ENCODE measurements at regions not wholly inside any gene's neighbourhood (a gene's known extent, or its start where the extent isn't known, plus 50 kb on each side); places are given as distances from the start of the nearest gene placed in this dataset.
A peak's percentile ranks its signal among the peaks of the same experiment; 100 is the strongest.

DNA sequence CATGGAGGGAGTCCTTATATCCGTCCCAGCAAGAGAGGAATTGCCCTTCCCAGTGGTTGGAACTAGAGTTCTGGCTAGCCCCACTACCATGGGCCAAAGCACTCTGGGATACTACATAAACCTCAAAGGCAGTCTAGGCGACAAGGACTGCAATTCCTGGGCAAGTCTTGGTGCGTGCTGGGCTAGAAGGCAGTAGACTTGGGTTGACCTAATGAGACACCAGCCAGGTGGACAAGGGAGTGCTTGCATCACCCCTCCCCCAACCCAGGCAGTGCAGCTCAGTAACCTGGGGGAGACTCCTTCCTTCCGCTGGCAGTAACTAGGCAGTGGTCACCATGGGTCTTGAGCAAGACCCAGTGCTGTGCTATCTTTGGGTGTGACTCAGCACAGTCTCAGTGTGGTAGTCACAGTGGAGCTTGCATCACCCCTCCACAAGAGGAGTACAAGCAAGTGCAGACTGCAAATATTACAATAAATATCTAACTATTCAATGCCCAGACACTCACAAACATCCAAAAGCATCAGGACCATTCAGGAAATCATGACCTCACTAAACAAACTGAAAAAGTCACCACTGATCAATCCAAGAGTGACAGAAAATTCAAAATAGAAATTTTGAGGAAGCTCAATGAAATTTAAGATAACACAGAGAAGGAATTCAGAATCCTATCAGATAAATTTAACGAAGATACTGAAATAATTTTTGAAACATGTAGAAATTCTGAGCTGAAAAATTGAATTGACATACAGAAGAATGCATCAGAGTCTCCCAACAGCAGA lies 84.7 kb upstream of the LYPLAL1 start (continued):
- TF ChIP-seq, protein P1, sequence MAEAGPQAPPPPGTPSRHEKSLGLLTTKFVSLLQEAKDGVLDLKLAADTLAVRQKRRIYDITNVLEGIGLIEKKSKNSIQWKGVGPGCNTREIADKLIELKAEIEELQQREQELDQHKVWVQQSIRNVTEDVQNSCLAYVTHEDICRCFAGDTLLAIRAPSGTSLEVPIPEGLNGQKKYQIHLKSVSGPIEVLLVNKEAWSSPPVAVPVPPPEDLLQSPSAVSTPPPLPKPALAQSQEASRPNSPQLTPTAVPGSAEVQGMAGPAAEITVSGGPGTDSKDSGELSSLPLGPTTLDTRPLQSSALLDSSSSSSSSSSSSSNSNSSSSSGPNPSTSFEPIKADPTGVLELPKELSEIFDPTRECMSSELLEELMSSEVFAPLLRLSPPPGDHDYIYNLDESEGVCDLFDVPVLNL (CRISPR knock-in tag; IDR thresholded peaks at IDR 0.05; ENCODE audit: low read depth), result no peak
- TF ChIP-seq, protein P2, sequence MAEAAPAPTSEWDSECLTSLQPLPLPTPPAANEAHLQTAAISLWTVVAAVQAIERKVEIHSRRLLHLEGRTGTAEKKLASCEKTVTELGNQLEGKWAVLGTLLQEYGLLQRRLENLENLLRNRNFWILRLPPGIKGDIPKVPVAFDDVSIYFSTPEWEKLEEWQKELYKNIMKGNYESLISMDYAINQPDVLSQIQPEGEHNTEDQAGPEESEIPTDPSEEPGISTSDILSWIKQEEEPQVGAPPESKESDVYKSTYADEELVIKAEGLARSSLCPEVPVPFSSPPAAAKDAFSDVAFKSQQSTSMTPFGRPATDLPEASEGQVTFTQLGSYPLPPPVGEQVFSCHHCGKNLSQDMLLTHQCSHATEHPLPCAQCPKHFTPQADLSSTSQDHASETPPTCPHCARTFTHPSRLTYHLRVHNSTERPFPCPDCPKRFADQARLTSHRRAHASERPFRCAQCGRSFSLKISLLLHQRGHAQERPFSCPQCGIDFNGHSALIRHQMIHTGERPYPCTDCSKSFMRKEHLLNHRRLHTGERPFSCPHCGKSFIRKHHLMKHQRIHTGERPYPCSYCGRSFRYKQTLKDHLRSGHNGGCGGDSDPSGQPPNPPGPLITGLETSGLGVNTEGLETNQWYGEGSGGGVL (CRISPR knock-in tag; IDR thresholded peaks at IDR 0.05), result no peak
- TF ChIP-seq TRIM24 (IDR thresholded peaks at IDR 0.05) (peak; percentile 98 to 99), HCFC1 (IDR thresholded peaks at IDR 0.05; ENCODE audit: low read depth, low read length) (peak; percentile 37; the same call in 1 of the 2 replicates), ZNF79 (CRISPR knock-in tag; IDR thresholded peaks at IDR 0.05; ENCODE audit: low read depth) (no peak), ZNF134 (CRISPR knock-in tag; conservative IDR thresholded peaks at IDR 0.05) (no peak; the same call in 1 of the 2 replicates), NFE2 (IDR thresholded peaks at IDR 0.05; ENCODE audit: low read depth) (peak; percentile 99), HDAC2 (IDR thresholded peaks at IDR 0.05) (peak; percentile 72; the same call in 1 of the 2 replicates), ZFPM2 (CRISPR knock-in tag; IDR thresholded peaks at IDR 0.05) (no peak), ZNF175 (CRISPR knock-in tag; IDR thresholded peaks at IDR 0.05; ENCODE audit: low read depth) (peak; percentile 92), CREBBP (IDR thresholded peaks at IDR 0.05; ENCODE audit: low read depth, low read length) (no peak), RB1 (IDR thresholded peaks at IDR 0.05; ENCODE audit: low read depth) (no peak), HDAC3 (IDR thresholded peaks at IDR 0.05; ENCODE audit: borderline replicate concordance, partially characterized antibody) (no peak), ZNF23 (CRISPR knock-in tag; IDR thresholded peaks at IDR 0.05) (no peak), ZNF561 (CRISPR knock-in tag; conservative IDR thresholded peaks at IDR 0.05) (no peak), ZKSCAN3 (CRISPR knock-in tag; IDR thresholded peaks at IDR 0.05) (no peak)
- TF ChIP-seq, protein P3, sequence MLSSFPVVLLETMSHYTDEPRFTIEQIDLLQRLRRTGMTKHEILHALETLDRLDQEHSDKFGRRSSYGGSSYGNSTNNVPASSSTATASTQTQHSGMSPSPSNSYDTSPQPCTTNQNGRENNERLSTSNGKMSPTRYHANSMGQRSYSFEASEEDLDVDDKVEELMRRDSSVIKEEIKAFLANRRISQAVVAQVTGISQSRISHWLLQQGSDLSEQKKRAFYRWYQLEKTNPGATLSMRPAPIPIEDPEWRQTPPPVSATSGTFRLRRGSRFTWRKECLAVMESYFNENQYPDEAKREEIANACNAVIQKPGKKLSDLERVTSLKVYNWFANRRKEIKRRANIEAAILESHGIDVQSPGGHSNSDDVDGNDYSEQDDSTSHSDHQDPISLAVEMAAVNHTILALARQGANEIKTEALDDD (IDR thresholded peaks at IDR 0.05), result peak; percentile 99
- TF ChIP-seq, protein P4, sequence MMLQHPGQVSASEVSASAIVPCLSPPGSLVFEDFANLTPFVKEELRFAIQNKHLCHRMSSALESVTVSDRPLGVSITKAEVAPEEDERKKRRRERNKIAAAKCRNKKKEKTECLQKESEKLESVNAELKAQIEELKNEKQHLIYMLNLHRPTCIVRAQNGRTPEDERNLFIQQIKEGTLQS (IDR thresholded peaks at IDR 0.05), result peak; percentile 100
- TF ChIP-seq, protein P4 (CRISPR knock-in tag; conservative IDR thresholded peaks at IDR 0.05), result peak; percentile 97
- TF ChIP-seq, protein P5, sequence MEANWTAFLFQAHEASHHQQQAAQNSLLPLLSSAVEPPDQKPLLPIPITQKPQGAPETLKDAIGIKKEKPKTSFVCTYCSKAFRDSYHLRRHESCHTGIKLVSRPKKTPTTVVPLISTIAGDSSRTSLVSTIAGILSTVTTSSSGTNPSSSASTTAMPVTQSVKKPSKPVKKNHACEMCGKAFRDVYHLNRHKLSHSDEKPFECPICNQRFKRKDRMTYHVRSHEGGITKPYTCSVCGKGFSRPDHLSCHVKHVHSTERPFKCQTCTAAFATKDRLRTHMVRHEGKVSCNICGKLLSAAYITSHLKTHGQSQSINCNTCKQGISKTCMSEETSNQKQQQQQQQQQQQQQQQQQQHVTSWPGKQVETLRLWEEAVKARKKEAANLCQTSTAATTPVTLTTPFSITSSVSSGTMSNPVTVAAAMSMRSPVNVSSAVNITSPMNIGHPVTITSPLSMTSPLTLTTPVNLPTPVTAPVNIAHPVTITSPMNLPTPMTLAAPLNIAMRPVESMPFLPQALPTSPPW (CRISPR knock-in tag; IDR thresholded peaks at IDR 0.05), result peak; percentile 59; the same call in 1 of the 2 replicates
- TF ChIP-seq, protein P6, sequence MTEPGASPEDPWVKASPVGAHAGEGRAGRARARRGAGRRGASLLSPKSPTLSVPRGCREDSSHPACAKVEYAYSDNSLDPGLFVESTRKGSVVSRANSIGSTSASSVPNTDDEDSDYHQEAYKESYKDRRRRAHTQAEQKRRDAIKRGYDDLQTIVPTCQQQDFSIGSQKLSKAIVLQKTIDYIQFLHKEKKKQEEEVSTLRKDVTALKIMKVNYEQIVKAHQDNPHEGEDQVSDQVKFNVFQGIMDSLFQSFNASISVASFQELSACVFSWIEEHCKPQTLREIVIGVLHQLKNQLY (CRISPR knock-in tag; conservative IDR thresholded peaks at IDR 0.05), result no peak
